ENCODE measurements at regions not wholly inside any gene's neighbourhood (a gene's known extent, or its start where the extent isn't known, plus 50 kb on each side); places are given as distances from the start of the nearest gene placed in this dataset.

DNA sequence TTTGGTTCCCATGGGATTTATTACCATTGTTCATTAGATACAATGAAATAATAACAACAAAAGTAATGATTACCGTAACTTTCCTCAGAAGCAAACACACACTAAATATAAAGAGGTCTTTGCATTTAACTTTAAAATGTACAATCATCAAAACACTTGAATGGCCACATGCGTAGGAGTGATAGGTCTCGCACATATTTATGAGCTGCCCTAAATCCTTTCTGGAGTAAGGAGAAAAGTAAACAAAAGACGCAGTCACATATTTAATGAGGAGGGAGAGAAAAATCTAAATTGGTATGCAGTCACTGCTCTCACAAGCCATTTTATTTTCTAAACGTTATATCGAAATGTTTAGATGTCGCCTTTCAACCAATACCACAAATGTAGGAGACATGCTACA lies 129.4 kb upstream of the TCF21 start:
- TF ChIP-seq, protein P1, sequence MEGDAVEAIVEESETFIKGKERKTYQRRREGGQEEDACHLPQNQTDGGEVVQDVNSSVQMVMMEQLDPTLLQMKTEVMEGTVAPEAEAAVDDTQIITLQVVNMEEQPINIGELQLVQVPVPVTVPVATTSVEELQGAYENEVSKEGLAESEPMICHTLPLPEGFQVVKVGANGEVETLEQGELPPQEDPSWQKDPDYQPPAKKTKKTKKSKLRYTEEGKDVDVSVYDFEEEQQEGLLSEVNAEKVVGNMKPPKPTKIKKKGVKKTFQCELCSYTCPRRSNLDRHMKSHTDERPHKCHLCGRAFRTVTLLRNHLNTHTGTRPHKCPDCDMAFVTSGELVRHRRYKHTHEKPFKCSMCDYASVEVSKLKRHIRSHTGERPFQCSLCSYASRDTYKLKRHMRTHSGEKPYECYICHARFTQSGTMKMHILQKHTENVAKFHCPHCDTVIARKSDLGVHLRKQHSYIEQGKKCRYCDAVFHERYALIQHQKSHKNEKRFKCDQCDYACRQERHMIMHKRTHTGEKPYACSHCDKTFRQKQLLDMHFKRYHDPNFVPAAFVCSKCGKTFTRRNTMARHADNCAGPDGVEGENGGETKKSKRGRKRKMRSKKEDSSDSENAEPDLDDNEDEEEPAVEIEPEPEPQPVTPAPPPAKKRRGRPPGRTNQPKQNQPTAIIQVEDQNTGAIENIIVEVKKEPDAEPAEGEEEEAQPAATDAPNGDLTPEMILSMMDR (conservative IDR thresholded peaks at IDR 0.05), result no peak
- no peak for TF ChIP-seq ZFX (IDR thresholded peaks at IDR 0.05)
